ENCODE measurements at regions not wholly inside any gene's neighbourhood (a gene's known extent, or its start where the extent isn't known, plus 50 kb on each side); places are given as distances from the start of the nearest gene placed in this dataset.

DNA sequence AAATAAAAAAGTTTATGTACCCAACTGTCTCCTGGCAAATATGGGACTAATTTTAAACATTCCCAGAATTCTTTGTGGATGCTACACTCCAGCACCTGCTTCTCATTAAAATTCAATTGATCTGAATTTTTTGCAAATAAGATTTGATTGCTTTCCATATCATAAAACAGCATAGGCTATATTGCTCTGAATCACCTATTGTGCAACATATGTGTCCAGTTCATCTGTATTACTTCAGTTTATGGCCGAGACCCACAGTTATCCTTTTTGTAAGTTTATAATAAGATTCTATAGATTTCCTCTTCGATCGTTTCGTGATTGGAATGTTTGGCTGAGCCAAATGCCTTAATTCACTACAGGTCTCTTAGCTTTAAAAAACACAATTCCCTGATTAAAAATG is 351.1 kb downstream of the TFEC start:
- no peaks in the 10 kb centered on the region for H3K4me1 ChIP-seq
- TF ChIP-seq, protein P1, sequence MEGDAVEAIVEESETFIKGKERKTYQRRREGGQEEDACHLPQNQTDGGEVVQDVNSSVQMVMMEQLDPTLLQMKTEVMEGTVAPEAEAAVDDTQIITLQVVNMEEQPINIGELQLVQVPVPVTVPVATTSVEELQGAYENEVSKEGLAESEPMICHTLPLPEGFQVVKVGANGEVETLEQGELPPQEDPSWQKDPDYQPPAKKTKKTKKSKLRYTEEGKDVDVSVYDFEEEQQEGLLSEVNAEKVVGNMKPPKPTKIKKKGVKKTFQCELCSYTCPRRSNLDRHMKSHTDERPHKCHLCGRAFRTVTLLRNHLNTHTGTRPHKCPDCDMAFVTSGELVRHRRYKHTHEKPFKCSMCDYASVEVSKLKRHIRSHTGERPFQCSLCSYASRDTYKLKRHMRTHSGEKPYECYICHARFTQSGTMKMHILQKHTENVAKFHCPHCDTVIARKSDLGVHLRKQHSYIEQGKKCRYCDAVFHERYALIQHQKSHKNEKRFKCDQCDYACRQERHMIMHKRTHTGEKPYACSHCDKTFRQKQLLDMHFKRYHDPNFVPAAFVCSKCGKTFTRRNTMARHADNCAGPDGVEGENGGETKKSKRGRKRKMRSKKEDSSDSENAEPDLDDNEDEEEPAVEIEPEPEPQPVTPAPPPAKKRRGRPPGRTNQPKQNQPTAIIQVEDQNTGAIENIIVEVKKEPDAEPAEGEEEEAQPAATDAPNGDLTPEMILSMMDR (IDR thresholded peaks at IDR 0.05): no peak
- TF ChIP-seq POLR2A (IDR thresholded peaks at IDR 0.05): no peak
- H3K27me3 ChIP-seq: no peaks in the 10 kb centered on the region
- intact Hi-C loops (cut with DNase I): no loop called here
- H3K36me3 ChIP-seq: no peaks in the 10 kb centered on the region
- 92 to 94% methylated on average over 4 of the region's 4 CpGs for WGBS, 2 donors
- DNase-seq: no peak
- no peaks in the 10 kb centered on the region for H3K9me3 ChIP-seq
- no peak overlapping the region for H3K27ac ChIP-seq
- H3K4me3 ChIP-seq: no peak overlapping the region

DNA sequence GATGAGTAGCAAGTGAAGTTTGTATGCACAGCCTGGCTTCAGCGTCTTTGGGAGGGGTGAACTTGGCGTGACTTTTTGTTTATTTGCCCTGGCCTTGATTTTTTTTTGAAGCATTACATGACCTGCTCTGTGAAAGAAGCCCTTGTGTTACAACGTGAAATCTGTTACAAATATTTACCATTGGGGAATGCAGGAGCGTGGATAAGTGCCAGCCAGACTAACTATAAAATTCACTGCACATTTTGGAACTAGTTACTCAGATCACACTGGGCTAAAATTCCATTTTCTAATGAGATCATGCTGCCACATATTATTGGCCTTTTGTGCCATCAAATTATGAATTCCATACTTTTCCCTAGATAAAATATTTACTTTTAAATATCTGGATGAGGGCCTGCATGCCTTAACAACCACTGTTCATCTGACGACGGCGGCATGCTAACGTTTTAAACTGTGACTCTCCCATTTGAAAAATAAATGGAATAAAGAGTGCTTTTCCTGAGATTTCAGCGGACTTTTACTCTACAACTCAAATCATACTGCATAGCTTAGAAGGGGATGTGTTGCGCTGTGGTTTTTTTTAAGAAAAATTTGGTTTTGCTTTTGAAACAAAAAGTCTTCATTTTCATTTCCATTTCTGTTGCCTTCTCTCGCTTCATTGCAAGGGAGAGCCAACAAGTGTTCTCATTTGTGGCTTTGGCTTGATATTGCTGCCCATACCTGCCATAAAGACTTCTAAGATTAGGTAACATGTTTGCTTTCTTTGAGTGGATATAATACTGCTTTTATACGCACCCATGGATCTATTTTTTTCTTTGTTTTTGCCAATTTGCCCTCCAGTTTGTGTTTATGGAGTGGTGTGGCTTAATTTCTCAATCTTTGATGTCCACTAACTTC is 352.2 kb downstream of the TFEC start:
- no peak for DNase-seq
- Histone ChIP-seq H3K36me3 (no peaks in the 10 kb centered on the region), H3K9me3 (no peaks in the 10 kb centered on the region), H3K27me3 (no peaks in the 10 kb centered on the region), H3K27ac (no peak overlapping the region), H3K4me3 (no peak overlapping the region), H3K4me1 (no peaks in the 10 kb centered on the region)
- intact Hi-C loops (cut with DNase I): no loop called here
- no peak for TF ChIP-seq POLR2A (IDR thresholded peaks at IDR 0.05)
- TF ChIP-seq, protein P1 (IDR thresholded peaks at IDR 0.05): no peak
- WGBS, 2 donors: 59 to 67% methylated on average over 12 of the region's 12 CpGs

DNA sequence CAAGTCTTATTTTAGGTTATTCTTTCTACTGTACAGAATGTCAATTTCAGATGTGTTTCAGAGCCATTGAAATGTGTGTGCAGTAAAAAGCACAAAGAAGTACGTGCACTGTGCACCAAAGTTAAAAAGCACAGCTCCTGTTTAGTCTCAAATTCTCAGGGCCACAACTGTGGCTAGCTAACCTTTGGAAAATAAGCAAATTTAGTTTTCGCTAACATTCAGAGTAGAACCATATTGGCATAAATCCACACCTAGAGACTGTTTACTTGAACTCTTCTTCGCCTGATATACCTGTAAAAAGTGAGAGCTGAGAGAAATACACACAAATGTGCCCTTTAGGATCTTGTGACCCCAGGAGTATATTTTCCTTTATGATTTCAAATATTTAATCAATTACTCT is 353.9 kb downstream of the TFEC start:
- Histone ChIP-seq H3K4me3 (no peak overlapping the region), H3K9me3 (no peaks in the 10 kb centered on the region), H3K27me3 (no peaks in the 10 kb centered on the region), H3K4me1 (no peaks in the 10 kb centered on the region), H3K27ac (no peak overlapping the region), H3K36me3 (no peaks in the 10 kb centered on the region)
- DNase-seq: no peak
- intact Hi-C loops (cut with DNase I): no loop called here
- no peak for TF ChIP-seq POLR2A (IDR thresholded peaks at IDR 0.05)
- TF ChIP-seq, protein P1 (IDR thresholded peaks at IDR 0.05): no peak
- WGBS, 2 donors: 80 to 92% methylated on average over 3 of the region's 3 CpGs

DNA sequence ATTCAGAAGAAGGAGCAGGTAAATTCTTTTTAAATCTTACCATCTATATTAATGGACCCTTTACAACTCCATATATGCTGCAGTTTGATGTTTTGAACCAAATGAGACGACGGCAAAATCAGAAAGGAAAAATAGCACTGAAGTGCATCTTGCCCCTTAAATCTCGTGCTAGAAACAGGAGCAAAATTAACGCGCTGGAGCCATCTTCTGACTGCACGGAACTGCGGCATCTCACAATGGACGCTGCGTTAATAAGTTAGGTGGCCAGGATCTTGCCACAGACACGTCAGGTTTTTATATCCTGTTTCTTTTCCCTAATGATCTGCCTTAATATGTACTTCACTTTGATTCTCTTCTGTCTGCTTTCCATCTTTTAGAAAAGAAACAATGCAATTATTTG is 354.5 kb downstream of the TFEC start:
- no peaks in the 10 kb centered on the region for H3K36me3 ChIP-seq
- no peaks in the 10 kb centered on the region for H3K9me3 ChIP-seq
- intact Hi-C loops (cut with DNase I): no loop called here
- no peak for DNase-seq
- TF ChIP-seq POLR2A (IDR thresholded peaks at IDR 0.05): no peak
- TF ChIP-seq, protein P1 (IDR thresholded peaks at IDR 0.05): no peak
- 44 to 71% methylated on average over 10 of the region's 10 CpGs for WGBS, 2 donors
- no peaks in the 10 kb centered on the region for H3K27me3 ChIP-seq
- no peak overlapping the region for H3K27ac ChIP-seq
- H3K4me3 ChIP-seq: no peak overlapping the region
- no peaks in the 10 kb centered on the region for H3K4me1 ChIP-seq

DNA sequence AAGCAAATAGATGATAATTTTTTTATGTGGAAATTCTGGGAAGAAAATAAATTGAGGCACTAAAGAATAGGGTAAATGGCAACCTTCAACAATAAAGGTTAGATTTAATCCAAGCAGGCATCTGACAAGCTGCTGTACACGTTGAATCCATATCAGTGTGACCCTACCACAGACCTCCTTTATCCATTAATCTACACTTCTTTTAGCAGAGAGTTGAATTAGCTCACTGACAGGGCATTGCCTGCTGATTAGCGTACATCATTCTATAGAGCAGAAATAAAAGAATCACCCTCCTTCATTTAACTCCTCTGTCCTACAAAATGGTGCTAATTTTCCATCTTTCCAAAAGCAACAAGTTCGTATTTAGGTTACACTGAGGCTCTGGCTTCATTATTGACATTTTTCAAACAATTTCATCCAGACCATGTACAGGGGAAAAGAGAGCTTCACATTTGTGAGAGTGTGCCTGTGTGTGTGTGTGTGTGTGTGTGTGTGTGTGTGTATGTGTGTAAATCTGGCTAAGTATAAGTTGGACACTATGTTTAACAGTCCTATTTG is 356.0 kb downstream of the TFEC start:
- Histone ChIP-seq H3K4me1 (no peaks in the 10 kb centered on the region), H3K4me3 (no peak overlapping the region), H3K9me3 (no peaks in the 10 kb centered on the region), H3K36me3 (no peaks in the 10 kb centered on the region), H3K27ac (no peak overlapping the region), H3K27me3 (no peaks in the 10 kb centered on the region)
- no peak for DNase-seq
- TF ChIP-seq POLR2A (IDR thresholded peaks at IDR 0.05): no peak
- TF ChIP-seq, protein P1 (IDR thresholded peaks at IDR 0.05): no peak
- WGBS, 2 donors: 73 to 83% methylated on average over 3 of the region's 3 CpGs
- intact Hi-C loops (cut with DNase I): no loop called here

Measured in esophagus squamous epithelium (tissue), 5 donors.